ENCODE measurements at regions not wholly inside any gene's neighbourhood (a gene's known extent, or its start where the extent isn't known, plus 50 kb on each side); places are given as distances from the start of the nearest gene placed in this dataset.

GRCh38 chr3:73695841-73696240 lies 71.1 kb upstream of the PDZRN3 start:
- Mint-ChIP-seq H3K9me3 (ENCODE audit: unreplicated experiment) (peaks cover 10% of the 10 kb centered on the region), H3K27me3 (ENCODE audit: unreplicated experiment) (no peaks in the 10 kb centered on the region), H3K27ac (ENCODE audit: unreplicated experiment) (no peak overlapping the region), H3K4me1 (ENCODE audit: unreplicated experiment) (no peaks in the 10 kb centered on the region), H3K4me3 (ENCODE audit: unreplicated experiment) (no peak overlapping the region), H3K36me3 (ENCODE audit: unreplicated experiment) (peaks cover 2% of the 10 kb centered on the region)
- DNase-seq (ENCODE audit: extremely low spot score, unreplicated experiment): no peak
- no peak for TF ChIP-seq CTCF (IDR thresholded peaks at IDR 0.05)

- no peaks in the 10 kb centered on the region for H3K4me1 Mint-ChIP-seq (ENCODE audit: unreplicated experiment)
- no peak overlapping the region for H3K4me3 Mint-ChIP-seq (ENCODE audit: unreplicated experiment)
- no peak overlapping the region for H3K27ac Mint-ChIP-seq (ENCODE audit: unreplicated experiment)
- peaks cover 10% of the 10 kb centered on the region for H3K9me3 Mint-ChIP-seq (ENCODE audit: unreplicated experiment)
- H3K36me3 Mint-ChIP-seq (ENCODE audit: unreplicated experiment): peaks cover 2% of the 10 kb centered on the region
- no peak for DNase-seq (ENCODE audit: extremely low spot score, unreplicated experiment)
- no peak for TF ChIP-seq CTCF (IDR thresholded peaks at IDR 0.05)
- no peaks in the 10 kb centered on the region for H3K27me3 Mint-ChIP-seq (ENCODE audit: unreplicated experiment)
These were observed 70.4 kb upstream of the PDZRN3 start for GRCh38 chr3:73694983-73695757.

GRCh38 chr3:73687106-73688004 lies 62.6 kb upstream of the PDZRN3 start:
- Mint-ChIP-seq H3K9me3 (ENCODE audit: unreplicated experiment) (no peaks in the 10 kb centered on the region), H3K36me3 (ENCODE audit: unreplicated experiment) (no peaks in the 10 kb centered on the region), H3K4me3 (ENCODE audit: unreplicated experiment) (no peak overlapping the region), H3K27ac (ENCODE audit: unreplicated experiment) (no peak overlapping the region), H3K27me3 (ENCODE audit: unreplicated experiment) (no peaks in the 10 kb centered on the region), H3K4me1 (ENCODE audit: unreplicated experiment) (peaks cover 3% of the 10 kb centered on the region)
- no peak for DNase-seq (ENCODE audit: extremely low spot score, unreplicated experiment)
- TF ChIP-seq CTCF (IDR thresholded peaks at IDR 0.05): no peak

- H3K27ac Mint-ChIP-seq (ENCODE audit: unreplicated experiment): no peak overlapping the region
- no peaks in the 10 kb centered on the region for H3K9me3 Mint-ChIP-seq (ENCODE audit: unreplicated experiment)
- TF ChIP-seq CTCF (IDR thresholded peaks at IDR 0.05): no peak
- no peak for DNase-seq (ENCODE audit: extremely low spot score, unreplicated experiment)
- H3K4me1 Mint-ChIP-seq (ENCODE audit: unreplicated experiment): peaks cover 6% of the 10 kb centered on the region
- no peak overlapping the region for H3K4me3 Mint-ChIP-seq (ENCODE audit: unreplicated experiment)
- H3K36me3 Mint-ChIP-seq (ENCODE audit: unreplicated experiment): no peaks in the 10 kb centered on the region
- H3K27me3 Mint-ChIP-seq (ENCODE audit: unreplicated experiment): no peaks in the 10 kb centered on the region
These were observed 60.3 kb upstream of the PDZRN3 start for GRCh38 chr3:73685061-73685460.

GRCh38 chr3:73683706-73684105 lies 59.0 kb upstream of the PDZRN3 start:
- Mint-ChIP-seq H3K27ac (ENCODE audit: unreplicated experiment) (no peak overlapping the region), H3K36me3 (ENCODE audit: unreplicated experiment) (no peaks in the 10 kb centered on the region), H3K4me3 (ENCODE audit: unreplicated experiment) (no peak overlapping the region), H3K4me1 (ENCODE audit: unreplicated experiment) (peaks cover 6% of the 10 kb centered on the region), H3K9me3 (ENCODE audit: unreplicated experiment) (no peaks in the 10 kb centered on the region), H3K27me3 (ENCODE audit: unreplicated experiment) (no peaks in the 10 kb centered on the region)
- no peak for DNase-seq (ENCODE audit: extremely low spot score, unreplicated experiment)
- TF ChIP-seq CTCF (IDR thresholded peaks at IDR 0.05): no peak

Data from osteocyte (in vitro differentiated cells).